Nucleus accumbens (tissue), 56 donors: ENCODE measurements at regions not wholly inside any gene's neighbourhood (a gene's known extent, or its start where the extent isn't known, plus 50 kb on each side); places are given as distances from the start of the nearest gene placed in this dataset.
A peak's percentile ranks its signal among the peaks of the same experiment; 100 is the strongest.

ENCODE experiments used
- DNase-seq, 56 donors: peaks; one replicate each; lab custom pipeline; 2025; lab: John Stamatoyannopoulos, UW

DNA sequence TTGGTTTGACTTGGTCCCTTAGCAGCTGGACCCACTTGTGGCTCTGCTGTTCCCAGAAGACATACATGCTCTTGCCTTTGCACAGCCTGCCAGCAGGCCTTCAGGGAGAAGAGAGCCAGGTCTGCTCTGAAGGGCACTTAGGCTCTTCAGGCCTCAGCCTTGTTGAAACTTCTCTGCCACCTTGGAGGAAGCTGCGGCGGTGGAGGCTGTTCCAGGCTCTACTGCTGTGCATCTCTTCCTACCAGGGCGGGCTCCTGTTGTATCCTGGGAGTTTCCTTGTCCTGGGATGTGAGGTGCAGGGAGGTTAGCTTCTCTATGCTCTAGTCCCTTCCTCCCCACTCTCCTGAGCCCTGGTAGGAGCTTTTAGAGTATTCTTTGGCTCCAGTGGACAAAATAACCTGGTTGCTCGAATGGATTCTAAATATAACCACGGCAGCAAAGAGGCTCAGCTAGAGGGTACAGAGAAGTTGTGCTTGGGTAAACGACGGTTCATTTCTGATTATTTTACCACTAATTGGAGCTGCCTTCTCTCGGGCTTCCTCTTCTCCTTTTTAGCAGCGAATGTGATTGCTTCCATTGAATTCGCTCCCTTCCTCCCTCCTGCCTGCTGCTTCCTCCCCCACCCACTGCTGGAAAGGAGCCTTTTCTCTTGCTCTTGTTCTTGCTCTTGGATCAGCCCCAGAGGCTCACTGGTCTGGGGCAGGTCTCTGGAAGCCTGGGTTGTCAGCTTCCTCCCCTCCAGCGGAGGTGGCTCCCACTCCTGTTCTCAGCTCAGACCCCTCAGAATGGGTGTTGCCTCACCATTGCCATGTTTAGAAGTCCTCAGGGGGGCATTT is 126.6 kb upstream of the CACNA1E start:
- peak in 6 of 56 donors; percentile 11 to 28 (median 14) for DNase-seq

- DNase-seq = no peak
These were observed 124.3 kb upstream of the CACNA1E start for GRCh38 chr1:181359012-181359411.

- no peak for DNase-seq
These were observed 118.5 kb upstream of the CACNA1E start for GRCh38 chr1:181364801-181365200.

DNA sequence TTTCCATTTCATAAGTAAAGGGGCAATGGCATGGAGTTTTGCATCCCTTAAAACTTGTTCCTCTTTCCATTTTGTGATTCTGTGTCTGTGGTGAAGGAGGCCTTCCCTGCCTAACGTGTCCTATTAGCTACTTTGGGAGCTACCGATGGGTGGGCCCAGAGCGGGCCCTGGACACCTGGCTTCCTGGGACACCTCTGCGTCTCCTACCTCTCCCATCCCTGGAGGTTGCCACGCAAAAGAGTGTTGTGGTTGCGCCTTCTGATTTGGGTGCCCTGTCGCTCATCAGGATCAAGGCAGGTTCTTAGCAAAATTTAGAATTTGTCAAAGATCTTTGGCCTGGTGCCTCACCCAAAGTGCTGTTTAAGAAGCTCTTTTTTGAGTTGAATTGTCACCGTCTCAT is 116.4 kb upstream of the CACNA1E start:
- no peak for DNase-seq

GRCh38 chr1:181369416-181369815 is 113.9 kb upstream of the CACNA1E start:
- no peak for DNase-seq

DNA sequence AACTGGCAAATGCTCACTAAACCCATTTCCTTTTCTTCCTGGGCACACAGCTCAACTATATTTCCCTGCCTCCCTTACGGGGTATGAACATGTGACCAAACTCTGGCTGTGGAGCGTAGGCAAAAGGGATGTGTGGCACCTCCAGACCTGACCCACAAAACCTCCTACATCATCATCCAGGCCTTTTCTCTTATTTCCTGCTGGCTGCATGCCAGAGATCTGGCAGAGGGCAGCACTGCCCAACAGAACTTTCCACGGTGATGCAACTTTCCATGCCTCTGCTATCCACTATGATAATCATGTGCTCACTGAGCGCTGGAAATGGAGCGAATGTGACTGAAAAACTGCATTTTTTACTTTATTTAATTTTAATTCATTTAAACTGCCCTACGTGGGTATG is 99.6 kb upstream of the CACNA1E start:
- no peak for DNase-seq

DNA sequence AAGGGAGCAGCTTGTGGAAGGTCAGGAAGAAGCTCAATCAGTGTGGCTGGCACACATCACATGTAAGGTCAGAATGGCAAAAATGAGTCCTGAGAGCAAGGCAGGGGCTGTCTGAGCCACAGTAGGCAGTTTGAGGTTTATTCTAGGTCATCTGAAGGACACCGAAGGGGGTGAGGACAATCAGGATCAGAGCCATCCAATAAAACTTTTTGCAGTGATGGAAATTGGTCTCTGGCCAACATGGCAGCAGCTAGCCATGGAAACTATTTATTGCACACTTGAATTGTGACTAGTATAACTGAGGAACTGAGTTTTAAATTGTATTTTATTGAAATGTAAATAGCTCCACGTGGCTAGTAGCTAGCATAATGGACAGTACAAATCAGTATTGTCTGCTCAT is 97.0 kb upstream of the CACNA1E start:
- DNase-seq = no peak

GRCh38 chr1:181386951-181387350 is 96.4 kb upstream of the CACNA1E start:
- DNase-seq = peak in 4 of 56 donors; percentile 1 to 24 (median 9)

DNA sequence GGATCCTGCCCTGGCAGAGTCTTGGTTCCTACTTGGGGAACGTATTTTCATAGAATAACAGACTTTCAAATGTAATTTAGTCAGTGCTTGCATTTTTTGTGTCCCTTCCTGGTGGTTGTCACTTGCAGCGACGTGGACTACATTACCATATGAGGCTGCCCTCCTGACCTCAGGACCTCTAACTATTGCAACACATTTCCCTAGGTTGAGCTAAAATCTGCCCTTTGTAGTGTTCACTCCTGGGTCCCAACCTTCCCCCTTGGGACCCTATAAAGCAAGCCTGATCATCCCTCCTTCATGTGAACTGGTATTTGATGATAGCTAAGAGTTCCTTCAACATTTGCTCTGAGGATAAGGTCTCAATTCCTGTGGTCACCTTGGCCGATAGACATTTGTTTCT is 95.6 kb upstream of the CACNA1E start:
- no peak for DNase-seq

- DNase-seq = peak in 1 of 56 donors; percentile 16
These were observed 92.8 kb upstream of the CACNA1E start for GRCh38 chr1:181390410-181391077.

DNA sequence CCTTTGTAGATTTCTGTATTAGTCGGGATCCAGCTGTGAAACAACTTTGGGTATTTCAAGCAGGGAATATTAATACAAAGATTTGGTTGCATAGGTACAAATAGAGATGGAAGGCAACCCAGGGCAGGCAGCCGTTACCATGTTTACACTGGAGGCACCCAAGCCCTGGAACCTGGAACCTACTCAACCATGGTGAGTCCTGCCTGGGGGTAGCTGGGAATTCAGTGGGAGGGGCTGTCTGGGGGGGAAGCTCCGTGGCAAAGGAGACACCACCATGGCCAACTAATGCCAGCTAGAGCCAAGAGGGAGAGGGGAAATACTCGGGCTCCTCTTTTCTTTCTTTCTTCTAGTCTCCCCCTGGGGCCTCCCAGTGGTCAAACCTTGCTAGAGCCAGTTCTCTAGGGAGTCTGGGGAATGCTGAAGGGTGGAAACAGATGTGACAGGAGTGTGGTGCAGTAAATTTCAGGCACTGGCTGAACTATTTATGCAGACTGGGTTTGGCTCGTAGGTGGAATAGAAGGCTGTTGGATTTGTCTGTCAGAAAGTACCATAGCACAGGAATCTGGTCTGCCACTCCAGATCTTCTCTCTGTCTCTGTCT is 91.9 kb upstream of the CACNA1E start:
- no peak for DNase-seq

DNA sequence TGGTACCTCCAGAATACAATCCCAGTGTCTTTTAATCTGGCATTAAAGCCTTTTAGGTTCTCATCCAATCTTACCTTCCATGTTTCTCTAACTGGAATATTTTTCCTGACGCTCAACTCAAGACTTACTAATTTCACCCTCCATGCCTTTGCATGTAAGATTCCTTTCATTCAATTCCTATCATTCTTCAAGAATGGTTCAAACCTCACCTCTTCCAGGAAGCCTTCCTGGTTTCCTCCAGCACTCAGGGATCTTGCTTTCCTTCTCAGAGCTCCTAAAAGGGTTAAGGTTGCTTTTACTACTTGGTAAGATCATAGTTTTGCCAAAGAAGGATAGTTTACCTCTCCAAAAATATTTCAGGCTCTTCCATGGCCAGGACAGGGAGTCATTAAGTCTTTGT is 91.2 kb upstream of the CACNA1E start:
- DNase-seq = no peak

DNA sequence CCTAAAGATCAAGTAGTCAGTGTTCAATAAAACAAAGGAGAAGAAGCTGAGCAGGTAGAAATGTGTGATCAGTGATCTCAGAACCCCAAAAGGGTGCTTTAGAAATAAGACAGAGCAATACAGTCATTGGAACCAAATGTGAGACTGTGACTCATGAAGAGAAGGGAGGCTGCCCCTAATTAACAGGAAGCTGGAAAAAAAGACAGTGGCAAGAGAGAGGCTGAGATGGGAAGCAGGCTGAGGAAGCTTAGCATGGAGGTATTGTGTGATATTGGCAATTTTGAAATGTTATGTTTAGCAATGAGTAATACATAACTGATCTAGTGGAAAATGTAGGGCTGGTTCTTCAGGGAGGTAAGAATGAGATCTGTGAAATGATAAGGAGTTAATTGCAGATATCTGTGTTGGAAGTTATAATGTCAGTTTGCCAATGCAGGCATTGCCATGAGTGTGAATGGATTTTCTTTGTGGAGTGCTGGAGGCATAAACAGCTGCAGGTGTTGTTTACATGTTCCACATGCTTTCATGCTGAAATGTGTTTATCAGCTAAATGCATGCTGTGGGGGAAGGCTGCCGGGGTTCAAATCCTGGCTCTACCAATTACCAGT is 90.6 kb upstream of the CACNA1E start:
- DNase-seq = no peak

GRCh38 chr1:181394766-181395165 is 88.6 kb upstream of the CACNA1E start:
- DNase-seq = no peak

DNA sequence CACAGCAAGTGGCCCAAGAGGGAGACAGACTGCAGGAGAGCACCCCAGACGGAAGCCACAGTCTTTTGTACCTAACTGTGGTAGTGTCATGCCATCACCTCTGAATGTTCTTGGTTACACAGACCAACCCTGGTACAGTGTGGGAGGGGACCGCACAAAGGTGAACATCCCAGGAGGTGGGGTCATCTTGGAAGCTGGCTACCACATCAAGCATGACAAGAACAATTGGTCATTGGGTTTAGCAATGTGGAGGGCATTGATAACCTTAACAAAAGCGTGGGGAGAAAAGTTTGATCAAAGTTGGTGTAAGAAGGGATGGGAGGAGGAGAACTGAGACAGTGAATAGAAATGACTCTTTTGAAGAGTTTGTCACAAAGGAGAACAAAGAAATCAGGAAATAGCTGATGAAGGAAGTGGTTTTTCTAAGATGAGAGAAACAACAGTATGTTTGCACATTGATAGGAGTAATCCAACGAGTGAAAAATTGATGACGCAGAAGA is 87.1 kb upstream of the CACNA1E start:
- DNase-seq = no peak

DNA sequence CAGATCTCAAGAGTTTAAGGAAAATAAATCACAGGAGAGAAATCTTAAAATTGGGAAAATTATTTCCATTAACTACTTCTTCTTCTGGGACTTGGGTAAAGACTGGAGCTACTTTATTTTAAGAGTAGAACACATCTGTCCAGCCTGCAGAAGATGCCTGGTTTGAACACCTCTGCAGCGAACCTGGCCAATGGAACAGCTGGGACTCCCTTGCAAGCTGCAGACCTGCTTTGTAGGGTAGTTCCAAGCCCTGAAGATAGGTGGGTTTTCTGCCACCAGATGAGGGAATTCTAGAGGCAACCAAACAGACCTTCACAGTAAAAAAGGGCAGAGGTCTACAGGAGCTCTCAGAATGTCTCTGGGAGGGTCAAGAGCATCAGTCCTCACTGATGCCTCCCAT is 86.5 kb upstream of the CACNA1E start:
- no peak for DNase-seq

GRCh38 chr1:181397845-181398244 is 85.5 kb upstream of the CACNA1E start:
- DNase-seq = no peak

DNA sequence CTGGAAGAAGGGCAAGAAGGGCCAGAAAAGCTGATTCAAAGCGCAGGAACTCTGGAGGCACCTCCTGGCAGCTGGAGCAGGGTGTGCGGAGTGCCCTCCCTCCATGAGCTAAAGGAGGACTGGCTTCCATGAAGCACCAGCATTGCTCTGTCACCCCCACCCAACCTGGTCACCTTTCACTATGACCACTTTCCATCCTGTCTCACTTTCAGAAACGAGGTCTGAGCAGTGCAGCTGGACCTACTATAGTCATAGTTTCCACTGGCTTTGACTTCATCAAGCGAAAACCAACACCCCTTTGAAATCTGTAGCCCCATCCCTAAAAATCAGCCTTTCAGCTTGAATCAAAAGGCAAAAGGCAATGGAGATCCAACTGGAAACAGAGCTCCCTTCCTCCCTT is 84.8 kb upstream of the CACNA1E start:
- no peak for DNase-seq

- no peak for DNase-seq
These were observed 77.7 kb upstream of the CACNA1E start for GRCh38 chr1:181405584-181405983.

GRCh38 chr1:181406989-181407388 is 76.3 kb upstream of the CACNA1E start:
- no peak for DNase-seq

DNA sequence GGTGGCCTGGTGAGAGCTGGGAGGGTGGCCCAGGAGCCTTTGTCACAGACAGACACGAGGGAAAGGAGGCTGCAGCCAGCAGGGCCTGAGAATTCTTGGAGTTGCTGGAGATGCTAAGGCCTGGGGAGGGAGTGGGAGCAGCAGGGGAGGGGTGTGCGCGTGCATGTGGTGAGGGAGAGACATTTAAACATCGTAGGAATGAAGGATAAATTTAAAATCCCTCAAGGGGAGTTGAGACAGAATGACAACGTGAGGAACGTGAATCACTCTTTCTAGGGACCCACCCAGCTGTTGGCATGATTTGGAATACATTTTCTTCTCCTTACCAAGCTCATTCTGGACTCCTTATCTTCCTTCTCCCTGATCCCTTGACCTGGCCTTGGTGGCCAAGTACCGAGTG is 73.3 kb upstream of the CACNA1E start:
- no peak for DNase-seq
